GM21717 (cell line): ENCODE measurements at regions not wholly inside any gene's neighbourhood (a gene's known extent, or its start where the extent isn't known, plus 50 kb on each side); places are given as distances from the start of the nearest gene placed in this dataset.

Source experiments
- ATAC-seq: cut with Tn5 transposase; IDR thresholded peaks from one replicate; pipeline ENCODE4 v1.9.1; 2021; ENCODE audit warnings: mild to moderate bottlenecking, moderate library complexity; ENCODE audit not compliant: unreplicated experiment

DNA sequence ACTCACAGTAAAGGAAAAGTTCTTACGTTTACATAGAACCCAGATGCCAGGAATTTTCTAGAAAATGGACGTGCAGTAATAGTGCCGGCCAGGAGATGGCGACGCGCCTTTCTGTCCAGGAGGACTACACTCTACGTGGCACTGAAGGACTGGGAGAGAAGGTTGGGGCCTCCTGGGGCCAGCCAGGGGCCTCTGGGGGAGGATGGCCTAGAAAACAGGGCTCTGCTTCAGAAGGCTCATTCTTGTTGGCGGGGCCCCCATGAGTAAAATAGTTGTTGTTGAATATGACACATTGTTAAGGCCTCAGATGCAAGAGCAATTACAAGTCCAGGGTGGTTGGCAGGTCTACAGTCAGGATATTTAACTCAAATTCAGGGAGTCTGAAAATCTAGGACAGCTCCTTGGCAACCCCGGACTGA is 120.1 kb upstream of the MAX start:
- peak; percentile 57 for ATAC-seq

DNA sequence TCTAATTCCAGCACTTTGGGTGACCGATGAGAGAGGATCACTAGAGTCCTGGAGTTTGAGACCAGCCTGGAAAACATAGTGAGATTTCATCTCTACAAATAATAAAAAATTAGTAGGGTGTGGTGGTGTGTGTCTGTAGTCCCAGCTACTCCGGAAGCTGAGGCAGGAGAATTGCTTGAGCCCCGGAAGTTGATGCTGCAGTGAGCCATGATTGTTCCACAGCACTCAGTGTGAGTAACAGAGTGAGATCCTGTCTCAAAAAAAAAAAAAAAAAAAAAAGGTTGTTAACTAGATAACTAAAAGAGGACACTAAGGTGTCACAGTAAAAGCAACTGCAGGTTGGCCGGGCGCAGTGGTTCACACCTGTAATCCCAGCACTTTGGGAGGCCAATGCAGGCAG is 121.3 kb upstream of the MAX start:
- ATAC-seq, result no peak

DNA sequence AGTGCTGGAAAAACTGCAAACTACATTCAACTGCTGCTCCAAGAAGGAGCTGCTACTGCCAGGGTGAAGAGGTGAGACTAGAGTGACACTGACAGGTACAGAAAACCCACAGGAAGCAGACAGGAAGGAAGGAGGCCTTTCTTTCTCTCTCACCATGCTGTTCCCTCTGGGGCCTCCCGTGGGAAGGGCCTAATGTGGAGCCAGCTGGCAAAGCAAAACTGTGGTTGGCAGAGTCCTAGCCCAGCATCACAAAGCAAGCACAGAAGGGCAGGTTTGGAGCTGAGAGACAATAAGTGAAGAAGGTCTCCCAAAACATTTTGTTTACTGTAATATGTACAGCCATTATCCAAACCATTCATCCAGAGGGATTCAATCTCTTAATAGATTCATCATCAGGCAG is 122.5 kb upstream of the MAX start:
- ATAC-seq, result no peak

DNA sequence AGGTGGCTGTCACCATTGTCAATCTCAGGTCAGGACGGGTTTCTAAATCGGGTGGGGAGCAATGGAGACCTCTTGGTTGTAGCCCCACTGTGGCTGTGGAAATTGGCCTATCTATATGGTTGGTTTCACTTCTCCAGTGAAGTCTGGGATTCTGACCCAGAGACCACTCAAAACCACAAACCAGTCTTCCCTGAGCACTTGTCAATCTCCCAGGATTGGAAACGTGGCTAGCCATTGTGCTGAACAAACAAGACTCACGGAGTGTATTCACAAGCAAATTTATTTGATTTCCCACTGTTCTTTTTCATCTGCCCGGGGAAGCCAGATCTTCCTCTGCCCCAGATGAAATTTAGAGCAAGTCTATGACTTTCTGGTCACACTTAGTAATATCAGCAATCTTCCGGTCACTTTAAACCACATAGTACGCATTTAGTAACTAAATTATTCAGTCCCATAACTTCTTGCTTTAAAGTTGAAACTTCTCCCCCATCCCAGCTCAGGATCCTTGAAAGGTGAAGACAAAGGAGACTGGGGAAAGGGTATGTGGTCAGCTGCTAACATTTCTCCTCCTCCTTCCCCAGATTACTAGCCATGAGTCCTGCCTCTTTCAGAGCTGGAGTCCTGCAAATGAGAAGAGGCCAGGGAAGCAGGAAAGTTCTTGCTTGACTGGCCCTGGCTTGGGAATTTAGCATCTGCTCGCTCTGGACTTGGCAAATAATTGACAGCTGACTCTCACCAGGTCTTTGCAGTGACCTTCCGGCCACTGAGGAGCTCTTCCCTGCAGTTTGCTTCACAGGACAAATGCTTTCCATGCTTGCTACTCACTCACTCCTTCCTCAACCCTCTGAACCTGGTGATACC is 123.2 kb upstream of the MAX start:
- ATAC-seq, result no peak

DNA sequence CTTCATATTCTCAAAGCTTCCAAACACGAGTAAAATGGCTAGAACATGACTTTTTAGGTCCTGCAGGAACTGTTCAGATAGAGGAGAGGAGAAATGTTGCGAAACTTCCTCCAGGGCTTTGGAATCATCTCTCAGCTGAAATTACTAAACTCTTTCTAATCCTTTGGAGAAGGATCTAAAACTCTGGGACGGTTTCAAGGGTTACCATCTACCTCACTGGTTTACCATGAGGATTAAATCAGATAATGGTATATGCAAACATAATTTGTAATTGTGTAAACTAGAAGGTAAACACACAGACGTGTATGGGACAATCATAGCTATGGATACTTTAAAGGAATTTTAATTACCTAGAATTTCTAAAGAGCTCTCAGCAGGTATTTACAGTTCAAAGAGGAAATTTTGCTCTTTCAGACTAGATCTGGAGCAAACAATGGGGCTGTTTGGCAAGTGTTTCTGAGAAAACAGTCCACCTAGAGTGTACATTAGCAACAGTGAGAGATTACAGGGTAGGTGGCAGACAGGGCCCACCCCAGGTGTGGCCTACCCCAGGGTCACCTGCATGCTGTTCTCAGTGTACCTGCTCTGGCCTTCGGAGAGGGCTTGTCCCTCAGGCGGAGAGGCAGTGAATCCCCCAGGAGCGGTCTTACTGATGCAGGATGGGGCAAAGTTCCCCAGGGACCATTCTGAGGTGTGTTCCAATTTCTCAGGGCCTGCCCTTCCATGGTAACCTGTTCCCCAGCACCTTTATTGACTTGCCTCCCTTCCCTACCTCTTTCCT is 124.7 kb upstream of the MAX start:
- no peak for ATAC-seq

DNA sequence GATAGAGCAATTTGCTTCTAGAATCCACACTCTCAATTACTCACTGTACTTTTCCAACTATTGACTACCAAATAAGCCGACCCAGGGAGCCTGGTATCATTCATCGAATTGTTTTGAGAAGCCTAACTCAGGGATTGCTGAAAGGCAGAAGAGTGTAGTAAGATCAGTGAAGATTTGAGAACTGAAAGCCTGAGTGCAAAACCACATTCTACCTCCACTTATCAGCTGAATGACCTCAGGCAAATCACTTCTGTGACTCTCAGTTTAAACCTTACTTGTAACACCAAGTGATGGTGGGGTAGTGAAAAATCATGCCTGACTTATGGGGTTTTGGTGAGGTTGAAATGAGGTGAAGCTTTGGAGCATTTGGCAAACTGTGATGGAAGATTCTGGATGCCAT is 126.1 kb upstream of the MAX start:
- peak; percentile 75 for ATAC-seq

DNA sequence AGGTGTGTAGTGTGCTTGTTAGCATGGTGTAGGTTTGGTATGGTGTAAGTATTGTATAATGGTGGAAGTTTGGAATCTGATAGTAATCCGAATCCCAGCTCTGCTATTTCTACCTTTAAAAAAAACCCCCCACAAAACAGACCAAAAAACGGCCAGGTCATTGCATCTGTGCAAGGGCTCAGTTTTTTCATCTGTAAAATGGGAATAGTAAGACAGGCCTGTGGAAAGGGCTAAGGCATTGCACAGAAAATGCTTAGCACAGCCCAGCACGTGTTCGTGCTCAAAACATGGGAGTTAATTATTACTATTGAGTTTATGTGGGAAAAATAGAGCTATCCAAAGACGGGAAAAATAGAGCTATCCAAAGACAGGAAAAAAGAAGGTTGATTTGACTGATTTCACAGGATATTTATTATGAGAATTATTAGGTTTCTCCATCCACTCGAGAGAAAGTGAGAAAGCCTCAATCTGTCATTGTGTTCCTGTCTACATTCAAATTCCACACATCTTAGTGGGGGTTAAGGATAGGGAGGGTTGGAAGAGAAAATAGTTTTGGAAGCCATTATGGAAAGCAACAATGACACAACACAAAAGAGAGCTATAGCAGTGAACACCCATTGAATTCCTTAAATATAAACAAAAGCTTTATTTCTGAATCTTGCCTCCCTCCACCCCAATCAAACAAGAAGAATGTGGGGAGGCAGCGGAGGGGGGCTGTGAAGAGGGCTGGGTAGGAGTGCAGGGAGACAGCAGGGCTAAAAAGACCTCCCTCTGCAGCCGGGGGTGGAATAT is 126.8 kb upstream of the MAX start:
- ATAC-seq, result no peak

DNA sequence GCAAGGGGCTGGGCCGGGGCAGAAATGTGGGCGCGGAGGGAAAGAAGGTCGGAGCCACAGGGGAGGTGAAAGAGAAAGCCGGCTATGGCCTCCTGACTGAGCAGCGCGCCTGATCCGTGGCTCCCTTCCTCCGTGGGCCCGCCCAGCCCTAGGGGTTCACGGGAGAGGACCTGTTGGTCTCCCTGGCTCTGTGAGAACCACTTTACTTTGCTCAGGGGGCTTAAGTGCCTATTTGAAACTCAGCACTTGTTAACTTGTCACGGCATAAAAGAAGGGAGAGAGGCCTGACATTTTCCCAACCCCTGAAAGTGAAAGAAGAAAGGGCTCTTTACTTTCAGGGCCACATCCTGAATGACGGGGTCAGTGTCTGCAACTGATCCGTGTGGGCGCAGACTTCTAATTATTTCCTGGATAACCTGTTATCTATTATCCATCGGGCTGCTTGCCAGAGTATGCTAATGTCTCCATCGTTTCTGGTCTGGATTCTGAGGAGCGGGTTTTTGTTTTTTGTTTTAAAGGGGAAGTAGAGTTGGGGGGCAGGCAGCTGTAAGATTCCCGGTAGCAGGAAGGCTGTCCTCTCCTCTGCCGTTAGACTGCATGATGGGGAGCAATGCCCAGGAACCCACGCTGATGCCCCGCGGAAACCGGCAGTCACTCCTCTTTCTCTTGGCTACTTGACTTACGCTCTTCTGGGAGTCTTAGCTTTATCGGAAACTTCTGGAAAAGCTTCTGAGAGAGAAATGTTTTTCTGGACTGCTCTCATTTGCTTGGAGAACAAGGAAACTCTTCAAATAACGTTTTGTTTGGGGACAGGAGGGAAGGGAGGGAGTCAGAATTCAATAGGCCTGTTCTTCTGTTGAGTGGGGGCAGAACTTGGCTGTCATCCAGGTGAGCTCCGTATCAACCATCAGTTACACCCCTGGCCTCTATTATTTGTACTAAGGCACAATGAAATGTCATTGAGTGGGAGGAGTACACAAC is 127.7 kb upstream of the MAX start:
- ATAC-seq, result no peak

DNA sequence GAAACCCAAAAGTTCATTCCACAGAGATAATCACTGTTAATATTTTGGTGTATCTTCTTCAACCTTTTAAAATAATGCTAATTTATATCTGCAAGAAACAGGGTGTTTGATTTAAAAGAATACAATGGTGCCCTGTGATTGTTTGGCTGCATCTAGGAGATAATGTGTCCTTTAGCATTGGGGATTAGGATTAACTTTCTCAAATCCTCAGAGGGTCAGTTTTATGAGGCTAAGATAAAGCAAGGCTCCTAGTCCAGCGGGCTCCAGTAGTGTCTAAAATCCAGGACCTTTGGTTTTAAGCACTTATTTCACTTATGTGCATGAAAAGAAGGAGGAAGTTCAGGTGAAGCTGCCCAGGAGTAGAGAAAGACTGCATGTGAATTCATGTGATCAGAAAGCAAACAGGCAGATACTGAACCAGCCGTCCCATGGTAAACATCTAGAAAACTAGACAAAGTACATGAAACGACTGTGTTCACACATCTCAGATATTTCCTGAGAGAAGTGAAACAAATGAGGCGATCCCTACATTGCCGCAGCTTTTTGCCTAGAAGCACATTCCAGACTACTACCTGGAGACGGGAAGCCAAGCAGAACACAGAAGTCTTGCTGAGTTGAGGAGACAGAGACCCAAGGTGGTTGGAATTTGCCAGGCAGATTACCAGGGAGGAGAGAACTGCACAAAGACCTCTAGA is 129.1 kb upstream of the MAX start:
- ATAC-seq, result no peak

DNA sequence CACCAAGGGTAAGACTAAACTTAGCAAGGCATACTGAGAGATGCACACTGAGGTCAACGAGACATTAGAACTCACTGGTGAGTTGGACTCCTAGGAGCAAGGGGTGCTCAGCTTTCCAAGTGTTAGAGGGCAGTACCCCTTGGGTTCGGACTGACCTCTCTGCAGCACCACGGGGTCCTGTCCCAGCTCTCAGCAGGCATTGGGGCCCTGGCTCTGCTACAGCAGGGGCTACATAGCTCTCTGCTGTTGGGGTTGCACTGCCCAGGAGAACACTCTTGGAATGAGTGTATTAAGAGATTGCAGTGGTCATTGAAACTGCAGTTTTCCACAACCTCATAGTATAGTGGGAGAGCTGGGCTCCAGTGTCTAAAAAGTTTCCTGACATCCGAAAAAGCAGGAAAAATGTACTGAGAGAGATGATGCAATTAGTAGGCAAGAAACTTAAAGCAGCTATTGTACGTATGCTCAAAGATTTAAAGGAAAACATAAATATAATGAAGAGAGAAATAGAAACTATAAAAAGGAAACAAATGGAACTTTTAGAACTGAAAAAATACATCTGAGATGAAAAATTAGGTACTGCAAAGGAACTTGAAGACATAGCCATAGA is 132.5 kb upstream of the MAX start:
- no peak for ATAC-seq

DNA sequence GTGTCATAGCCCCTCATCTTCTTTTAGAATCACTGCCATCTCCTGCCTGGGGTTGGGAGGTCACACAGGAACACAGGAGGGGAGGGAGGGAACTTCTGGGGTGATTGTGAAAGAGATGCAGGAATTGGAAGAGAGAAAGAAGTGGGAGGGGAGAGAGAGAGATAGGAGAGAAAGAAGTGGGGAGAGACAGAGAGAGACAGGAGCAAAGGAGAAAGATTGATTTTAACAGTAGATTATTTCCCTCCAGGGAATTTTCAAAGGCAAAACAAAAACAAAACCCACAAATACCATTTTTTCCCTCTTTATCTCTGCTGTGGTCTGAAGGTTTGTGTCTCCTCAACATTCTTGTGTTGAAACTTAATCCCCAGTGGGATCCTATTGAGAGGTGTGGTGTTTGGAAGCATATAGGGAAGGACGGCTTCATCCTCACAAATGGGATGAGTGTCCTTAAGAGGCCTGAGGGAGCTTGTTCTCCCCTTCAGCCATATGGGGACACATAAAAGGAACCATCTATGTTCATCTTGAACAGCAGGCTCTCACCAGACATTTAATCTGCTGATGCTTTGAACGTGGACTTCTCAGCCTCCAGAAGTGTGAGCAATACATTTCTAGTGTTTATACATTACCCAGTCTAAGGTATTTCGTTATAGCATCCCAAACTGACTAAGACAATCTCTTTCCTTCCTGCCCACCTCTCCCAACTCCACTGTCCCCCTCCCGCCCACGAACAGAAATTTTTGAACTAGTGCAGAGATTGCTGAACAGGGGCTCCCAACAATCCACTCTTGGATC is 134.9 kb upstream of the MAX start:
- no peak for ATAC-seq

DNA sequence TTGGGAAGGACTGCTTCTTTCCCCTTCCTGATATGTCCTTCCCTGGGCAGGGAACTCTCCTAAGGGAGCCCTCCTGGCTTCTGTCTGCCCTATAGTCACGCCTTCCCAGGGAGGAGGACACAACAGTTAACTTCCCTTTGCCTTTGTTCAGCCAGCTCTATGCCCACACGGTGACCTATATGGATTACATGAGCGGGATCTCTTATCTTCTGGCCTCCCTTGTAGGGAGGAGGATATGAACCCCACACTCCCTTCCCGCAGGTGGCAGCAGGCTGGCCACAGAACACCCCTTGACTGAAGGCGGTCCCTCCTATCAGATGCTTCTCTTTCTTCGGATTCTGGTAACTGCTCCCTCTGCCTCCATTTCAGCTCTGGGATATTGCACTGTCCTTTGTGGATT is 135.6 kb upstream of the MAX start:
- no peak for ATAC-seq

DNA sequence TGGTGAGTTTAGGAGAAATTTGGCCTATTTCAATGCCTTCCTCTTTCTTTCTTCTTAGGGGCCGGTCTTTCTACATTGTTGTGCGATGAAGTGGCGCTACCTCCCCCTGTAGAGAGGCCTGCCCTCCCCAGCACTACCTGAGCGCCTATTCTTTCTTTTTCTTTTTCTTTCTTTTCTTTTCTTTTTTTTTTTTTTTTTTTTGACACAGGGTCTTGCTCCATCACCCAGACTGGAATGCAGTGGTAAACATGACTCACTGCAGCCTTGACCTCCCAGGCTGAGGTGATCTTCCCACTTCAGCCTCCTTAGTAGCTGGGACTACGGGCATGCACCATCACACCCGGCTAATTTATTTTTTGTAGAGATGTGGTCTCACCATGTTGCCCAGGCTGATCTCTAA is 136.1 kb upstream of the MAX start:
- no peak for ATAC-seq

DNA sequence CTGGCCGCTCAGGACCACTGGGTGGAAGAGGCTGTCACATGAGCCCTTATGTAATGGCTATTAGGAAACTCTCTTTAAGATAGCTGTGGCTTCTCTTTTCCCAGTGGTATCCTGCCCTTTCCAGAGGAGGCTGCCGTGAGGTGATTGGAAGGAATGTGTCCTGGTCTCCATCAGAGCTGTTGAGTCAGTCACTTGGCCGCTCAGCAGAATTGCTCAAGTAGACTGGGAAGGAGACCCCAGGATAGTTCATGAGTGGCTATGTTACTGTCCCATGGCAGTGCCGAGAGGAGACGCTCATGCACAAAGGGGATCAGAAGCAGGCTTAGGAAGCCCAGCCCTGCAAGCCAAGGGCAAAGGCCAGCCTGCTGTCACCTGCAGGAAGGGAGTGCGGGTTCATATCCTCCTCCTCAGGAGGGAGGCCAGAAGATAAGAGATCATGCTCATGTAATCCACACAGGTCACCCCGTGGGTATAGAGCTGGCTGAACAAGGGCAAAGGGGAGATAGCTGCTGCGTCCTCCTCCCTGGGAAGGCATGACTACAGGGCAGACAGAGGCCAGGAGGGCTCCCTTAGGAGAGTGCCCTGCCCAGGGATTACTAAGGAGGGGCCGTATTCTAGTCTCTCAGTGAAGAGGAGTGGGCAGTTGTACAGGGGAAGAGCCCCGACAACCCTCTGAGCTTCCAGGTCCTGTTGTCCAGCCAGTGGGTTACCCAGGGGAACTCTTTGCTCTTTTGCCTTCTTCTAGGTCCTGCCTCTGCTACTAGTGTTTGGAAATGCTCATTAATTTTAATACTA is 137.0 kb upstream of the MAX start:
- no peak for ATAC-seq

DNA sequence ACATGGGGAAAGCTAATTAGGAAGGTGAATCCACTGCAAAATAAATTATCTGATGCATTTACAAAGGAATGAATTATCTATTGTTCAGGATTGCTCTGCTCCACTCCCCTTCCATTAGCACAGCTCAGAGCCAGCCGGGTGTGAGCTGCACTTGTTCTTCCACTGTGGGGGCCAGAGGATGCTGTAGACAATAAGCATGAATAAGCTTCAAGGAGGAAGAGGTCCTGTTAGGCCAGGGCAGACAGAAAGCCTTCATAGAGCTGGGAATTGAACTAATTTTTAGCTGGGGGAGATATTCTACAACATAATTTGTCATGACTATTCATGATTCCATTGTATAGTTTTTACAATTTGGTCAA is 137.6 kb upstream of the MAX start:
- ATAC-seq, result no peak

DNA sequence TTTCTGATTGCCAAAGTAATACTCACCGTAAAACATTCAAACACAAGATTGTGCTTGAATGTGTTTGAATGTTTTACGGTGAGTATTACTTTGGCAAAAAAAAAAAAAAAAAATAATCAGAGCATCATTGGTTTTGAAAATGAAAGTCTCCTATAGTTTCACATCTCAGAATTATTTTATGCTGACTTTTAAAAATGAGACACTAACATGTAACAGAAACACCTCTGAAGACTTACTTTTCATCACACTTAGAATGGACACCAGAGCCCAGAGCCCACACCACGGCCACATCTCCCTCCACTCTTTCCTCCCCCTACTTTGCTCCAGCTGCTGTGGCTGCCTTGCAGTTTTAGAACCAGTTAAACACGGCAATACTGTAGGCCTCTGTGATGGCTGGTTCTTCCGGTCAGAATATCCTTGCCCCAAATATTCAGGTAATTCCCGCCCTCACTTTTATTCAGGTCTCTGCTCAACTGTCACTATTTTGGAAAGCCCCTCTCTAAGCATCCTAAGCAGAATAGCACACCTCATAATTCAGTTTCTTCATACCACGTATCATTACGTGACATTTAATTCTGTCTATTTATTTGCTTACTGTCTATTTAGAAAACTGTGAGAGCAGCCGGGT is 138.9 kb upstream of the MAX start:
- ATAC-seq, result no peak

DNA sequence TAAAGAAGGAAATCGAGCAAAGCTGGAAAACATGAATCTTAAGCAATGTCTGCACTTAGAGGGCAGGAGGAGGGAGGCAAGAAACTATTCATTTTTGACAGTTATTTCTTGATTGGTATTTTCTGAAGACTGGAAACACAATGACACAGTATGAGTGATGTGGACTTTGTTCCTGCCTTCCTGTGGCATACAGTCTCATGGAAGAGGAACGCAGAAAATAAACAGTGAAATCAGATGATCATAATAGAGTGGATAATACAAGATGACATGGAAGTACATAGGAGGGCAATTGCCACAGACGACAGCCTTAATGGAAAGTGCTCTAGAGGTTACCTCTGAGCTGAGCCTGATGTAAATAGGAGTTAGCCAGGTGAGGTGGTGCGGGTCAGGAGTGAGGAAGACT is 140.4 kb upstream of the MAX start:
- no peak for ATAC-seq
